Activated CD4-positive, alpha-beta T cell treated with anti-CD3 and anti-CD28 coated beads, Interleukin-2, amount 50 U/mL, for 16 hours (primary cell): ENCODE measurements at regions not wholly inside any gene's neighbourhood (a gene's known extent, or its start where the extent isn't known, plus 50 kb on each side); places are given as distances from the start of the nearest gene placed in this dataset.
"Not testable (repeated sequence)": the region's sequence is repeated elsewhere in the genome, so short reads cannot be mapped to it uniquely, and the experiment has no call there.

Source experiments
- DNase-seq: peaks from one replicate; pipeline ENCODE4 v3.0.0-alpha.2; 2020

GRCh38 chr2:154963511-154963910 lies 265.0 kb downstream of the KCNJ3 start:
- no peak for DNase-seq

- DNase-seq: no peak
Measured at GRCh38 chr2:154961676-154962075, 263.2 kb downstream of the KCNJ3 start.

- no peak for DNase-seq
Measured at GRCh38 chr2:154960802-154961583, 262.5 kb downstream of the KCNJ3 start.

GRCh38 chr2:154952346-154952980 lies 254.0 kb downstream of the KCNJ3 start:
- no peak for DNase-seq

GRCh38 chr2:154947416-154947815 lies 248.9 kb downstream of the KCNJ3 start:
- DNase-seq: not testable (repeated sequence)

- DNase-seq: no peak
Measured at GRCh38 chr2:154945984-154946383, 247.5 kb downstream of the KCNJ3 start.

GRCh38 chr2:154941379-154941778 lies 242.9 kb downstream of the KCNJ3 start:
- DNase-seq: no peak

- no peak for DNase-seq
Measured at GRCh38 chr2:154934213-154934612, 235.7 kb downstream of the KCNJ3 start.

GRCh38 chr2:154924531-154924930 lies 226.0 kb downstream of the KCNJ3 start:
- DNase-seq: no peak

- DNase-seq: no peak
Measured at GRCh38 chr2:154914561-154914960, 216.1 kb downstream of the KCNJ3 start.

- DNase-seq: no peak
Measured at GRCh38 chr2:154912215-154912614, 213.7 kb downstream of the KCNJ3 start.

- DNase-seq: no peak
Measured at GRCh38 chr2:154911729-154912128, 213.2 kb downstream of the KCNJ3 start.

- no peak for DNase-seq
Measured at GRCh38 chr2:154910701-154911100, 212.2 kb downstream of the KCNJ3 start.

- no peak for DNase-seq
Measured at GRCh38 chr2:154908327-154908726, 209.8 kb downstream of the KCNJ3 start.
